ENCODE measurements at regions not wholly inside any gene's neighbourhood (a gene's known extent, or its start where the extent isn't known, plus 50 kb on each side); places are given as distances from the start of the nearest gene placed in this dataset.
"Not testable (repeated sequence)": the region's sequence is repeated elsewhere in the genome, so short reads cannot be mapped to it uniquely, and the experiment has no call there.

GRCh38 chr7:19533266-19533665 lies 175.6 kb downstream of the POLR1F start:
- H3K9me3 ChIP-seq (ENCODE audit: control insufficient read depth, low read length), result no peaks in the 10 kb centered on the region
- no peak for DNase-seq (ENCODE audit: low read depth)

GRCh38 chr7:19530852-19531251 lies 178.0 kb downstream of the POLR1F start:
- no peaks in the 10 kb centered on the region for H3K36me3 ChIP-seq (ENCODE audit: control insufficient read depth, insufficient read depth, low read length, severe bottlenecking)
- H3K27me3 ChIP-seq (replicated peaks; ENCODE audit: control insufficient read depth, insufficient read depth, low read length), result no peaks in the 10 kb centered on the region
- no peaks in the 10 kb centered on the region for H3K9me3 ChIP-seq (ENCODE audit: control insufficient read depth, low read length)
- no peak for DNase-seq (ENCODE audit: low read depth)
- H3K9ac ChIP-seq (ENCODE audit: low read length), result no peak overlapping the region
- H3K4me3 ChIP-seq (ENCODE audit: low read length), result no peak overlapping the region
- H3K4me1 ChIP-seq (ENCODE audit: control insufficient read depth, insufficient read depth, low read length), result peaks cover 17% of the 10 kb centered on the region

More at GRCh38 chr7:19533266-19533665, 175.6 kb downstream of the POLR1F start:
- Histone ChIP-seq H3K4me3 (ENCODE audit: low read length) (no peak overlapping the region), H3K4me1 (ENCODE audit: control insufficient read depth, insufficient read depth, low read length) (peaks cover 25% of the 10 kb centered on the region), H3K9ac (ENCODE audit: low read length) (no peak overlapping the region), H3K36me3 (ENCODE audit: control insufficient read depth, insufficient read depth, low read length, severe bottlenecking) (no peaks in the 10 kb centered on the region), H3K27me3 (replicated peaks; ENCODE audit: control insufficient read depth, insufficient read depth, low read length) (no peaks in the 10 kb centered on the region)

DNA sequence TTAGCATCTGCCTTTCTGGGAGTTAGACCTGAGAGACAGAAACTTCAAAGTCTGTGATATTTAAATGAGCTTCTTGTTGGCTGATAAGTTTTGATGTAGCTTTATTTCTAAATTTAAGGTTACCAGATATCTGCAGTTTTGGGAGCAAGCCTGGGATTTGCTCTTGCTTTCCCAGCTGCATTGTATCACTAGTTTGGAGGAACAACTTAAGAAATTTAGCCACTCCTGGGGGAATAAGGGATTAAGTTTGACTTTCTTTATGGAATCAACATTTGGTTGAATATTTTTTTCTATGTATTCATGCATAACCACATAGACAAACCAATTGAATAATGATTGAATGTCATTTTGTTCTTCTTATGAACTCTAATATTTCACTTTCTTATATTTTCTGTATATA lies 178.6 kb downstream of the POLR1F start:
- peaks cover 17% of the 10 kb centered on the region for H3K4me1 ChIP-seq (ENCODE audit: control insufficient read depth, insufficient read depth, low read length)
- H3K9me3 ChIP-seq (ENCODE audit: control insufficient read depth, low read length), result no peaks in the 10 kb centered on the region
- H3K27me3 ChIP-seq (replicated peaks; ENCODE audit: control insufficient read depth, insufficient read depth, low read length), result no peaks in the 10 kb centered on the region
- no peak overlapping the region for H3K4me3 ChIP-seq (ENCODE audit: low read length)
- peak; percentile 53 for DNase-seq (ENCODE audit: low read depth)
- no peak overlapping the region for H3K9ac ChIP-seq (ENCODE audit: low read length)
- H3K36me3 ChIP-seq (ENCODE audit: control insufficient read depth, insufficient read depth, low read length, severe bottlenecking), result no peaks in the 10 kb centered on the region

DNA sequence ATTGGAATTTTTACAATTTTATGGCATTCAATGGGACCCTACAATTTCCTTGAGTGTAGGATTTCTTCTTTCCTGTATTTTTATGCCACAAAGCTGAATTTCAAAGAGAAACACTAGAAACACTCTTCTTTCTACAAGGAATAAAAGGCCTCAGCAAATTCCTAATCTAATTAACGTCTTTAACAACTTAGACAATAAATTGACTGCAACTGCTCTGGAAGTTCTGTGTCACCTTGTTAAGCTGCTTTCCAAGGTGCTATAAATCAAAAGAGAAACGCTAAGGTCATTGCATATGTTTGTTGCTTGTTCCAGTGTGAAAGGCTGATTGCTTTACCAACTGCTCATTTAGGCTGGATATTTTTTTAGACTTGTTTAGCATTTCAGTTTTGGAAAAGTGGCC lies 182.2 kb downstream of the POLR1F start:
- no peak for DNase-seq (ENCODE audit: low read depth)
- Histone ChIP-seq H3K36me3 (ENCODE audit: control insufficient read depth, insufficient read depth, low read length, severe bottlenecking) (no peaks in the 10 kb centered on the region), H3K9ac (ENCODE audit: low read length) (no peak overlapping the region), H3K27me3 (replicated peaks; ENCODE audit: control insufficient read depth, insufficient read depth, low read length) (no peaks in the 10 kb centered on the region), H3K9me3 (ENCODE audit: control insufficient read depth, low read length) (no peaks in the 10 kb centered on the region), H3K4me1 (ENCODE audit: control insufficient read depth, insufficient read depth, low read length) (peaks cover 31% of the 10 kb centered on the region), H3K4me3 (ENCODE audit: low read length) (no peak overlapping the region)

DNA sequence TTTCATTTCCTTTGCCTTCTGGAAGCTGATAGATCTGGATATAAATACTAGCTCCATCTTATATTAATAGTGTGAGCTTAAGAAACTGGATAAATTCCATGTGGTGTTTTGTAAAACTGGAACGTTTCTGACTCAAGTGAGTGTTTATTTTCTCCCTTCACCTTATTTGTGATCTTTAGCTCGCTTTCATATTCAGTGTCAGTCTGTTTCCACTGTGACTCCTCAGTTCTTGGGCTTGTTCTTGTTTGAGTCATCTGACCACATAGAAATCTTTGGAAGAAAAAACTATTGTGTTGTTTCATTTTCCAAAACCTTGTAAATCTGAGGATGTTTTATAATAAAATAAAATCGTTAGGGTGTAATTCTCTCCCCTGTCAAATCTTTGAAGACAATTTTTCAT lies 186.4 kb downstream of the POLR1F start:
- H3K27me3 ChIP-seq (replicated peaks; ENCODE audit: control insufficient read depth, insufficient read depth, low read length), result no peaks in the 10 kb centered on the region
- peak overlapping the region; percentile 57 for H3K4me3 ChIP-seq (ENCODE audit: low read length)
- DNase-seq (ENCODE audit: low read depth), result peak; percentile 73
- H3K4me1 ChIP-seq (ENCODE audit: control insufficient read depth, insufficient read depth, low read length), result peaks cover 27% of the 10 kb centered on the region
- no peaks in the 10 kb centered on the region for H3K9me3 ChIP-seq (ENCODE audit: control insufficient read depth, low read length)
- peak overlapping the region; percentile 67 for H3K9ac ChIP-seq (ENCODE audit: low read length)
- H3K36me3 ChIP-seq (ENCODE audit: control insufficient read depth, insufficient read depth, low read length, severe bottlenecking), result no peaks in the 10 kb centered on the region

DNA sequence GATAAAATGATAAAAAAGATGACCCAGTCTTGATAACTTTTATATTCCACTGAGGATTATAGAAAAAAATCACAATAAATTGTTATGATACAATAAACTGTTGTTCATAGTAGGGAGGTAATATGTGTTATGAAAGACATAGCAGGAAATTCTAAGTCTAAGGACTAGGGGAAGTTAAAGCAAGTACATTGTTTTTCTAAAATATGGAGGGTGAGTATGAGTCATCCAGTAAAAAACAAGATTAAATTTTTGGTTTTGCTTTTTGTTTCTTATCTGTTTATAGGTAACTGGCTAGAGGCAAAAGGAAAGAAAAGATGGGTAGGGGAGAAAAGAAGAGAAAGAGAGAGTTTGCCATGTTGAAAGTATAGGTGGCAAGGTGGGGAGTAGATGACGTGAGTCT lies 188.4 kb downstream of the POLR1F start:
- peak overlapping the region; percentile 4 for H3K4me3 ChIP-seq (ENCODE audit: low read length)
- H3K4me1 ChIP-seq (ENCODE audit: control insufficient read depth, insufficient read depth, low read length), result peaks cover 27% of the 10 kb centered on the region
- no peaks in the 10 kb centered on the region for H3K36me3 ChIP-seq (ENCODE audit: control insufficient read depth, insufficient read depth, low read length, severe bottlenecking)
- H3K9me3 ChIP-seq (ENCODE audit: control insufficient read depth, low read length), result no peaks in the 10 kb centered on the region
- no peaks in the 10 kb centered on the region for H3K27me3 ChIP-seq (replicated peaks; ENCODE audit: control insufficient read depth, insufficient read depth, low read length)
- H3K9ac ChIP-seq (ENCODE audit: low read length), result no peak overlapping the region
- DNase-seq (ENCODE audit: low read depth), result peak; percentile 6

DNA sequence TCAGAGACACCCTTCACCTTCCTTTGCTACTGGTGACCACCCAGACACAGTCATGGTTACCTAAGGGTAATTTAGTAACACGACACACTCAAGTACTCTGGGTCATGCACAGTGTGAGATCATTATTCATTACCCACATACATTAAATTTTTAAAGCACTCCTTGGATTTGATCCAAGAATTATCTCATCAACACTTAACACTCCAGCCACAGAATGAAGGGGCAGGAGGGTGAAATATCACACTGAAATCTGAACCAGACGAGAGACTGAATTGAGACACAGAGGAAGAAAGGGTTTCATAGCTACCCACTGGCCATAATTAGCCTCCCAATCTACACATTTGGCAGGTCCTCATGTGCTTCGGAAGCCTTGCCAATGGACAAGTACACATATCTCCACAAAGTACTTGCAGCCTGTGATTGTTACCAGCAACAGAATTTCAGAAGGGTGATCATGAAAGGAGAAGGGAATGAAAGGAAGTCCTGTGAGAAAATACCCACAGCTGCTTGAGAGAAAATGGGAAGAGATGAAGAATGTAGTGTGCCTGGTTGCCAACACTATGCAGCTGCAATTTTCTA lies 189.3 kb downstream of the POLR1F start:
- no peak overlapping the region for H3K9ac ChIP-seq (ENCODE audit: low read length)
- H3K4me1 ChIP-seq (ENCODE audit: control insufficient read depth, insufficient read depth, low read length), result peaks cover 27% of the 10 kb centered on the region
- no peaks in the 10 kb centered on the region for H3K27me3 ChIP-seq (replicated peaks; ENCODE audit: control insufficient read depth, insufficient read depth, low read length)
- DNase-seq (ENCODE audit: low read depth), result no peak
- H3K4me3 ChIP-seq (ENCODE audit: low read length), result peak overlapping the region; percentile 4
- H3K36me3 ChIP-seq (ENCODE audit: control insufficient read depth, insufficient read depth, low read length, severe bottlenecking), result no peaks in the 10 kb centered on the region
- no peaks in the 10 kb centered on the region for H3K9me3 ChIP-seq (ENCODE audit: control insufficient read depth, low read length)

DNA sequence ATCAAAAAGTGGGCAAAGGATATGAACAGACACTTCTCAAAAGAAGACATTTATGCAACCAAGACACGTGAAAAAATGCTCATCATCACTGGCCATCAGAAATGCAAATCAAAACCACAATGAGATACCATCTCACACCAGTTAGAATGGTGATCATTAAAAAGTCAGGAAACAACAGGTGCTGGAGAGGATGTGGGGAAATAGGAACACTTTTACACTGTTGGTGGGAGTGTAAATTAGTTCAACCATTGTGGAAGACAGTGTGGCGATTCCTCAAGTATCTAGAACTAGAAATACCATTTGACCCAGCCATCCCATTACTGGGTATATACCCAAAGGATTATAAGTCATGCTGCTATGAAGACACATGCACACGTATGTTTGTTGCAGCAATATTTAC lies 191.3 kb downstream of the POLR1F start:
- H3K4me3 ChIP-seq (ENCODE audit: low read length); H3K9me3 ChIP-seq (ENCODE audit: control insufficient read depth, low read length); H3K36me3 ChIP-seq (ENCODE audit: control insufficient read depth, insufficient read depth, low read length, severe bottlenecking); H3K27me3 ChIP-seq (replicated peaks; ENCODE audit: control insufficient read depth, insufficient read depth, low read length); DNase-seq (ENCODE audit: low read depth); H3K9ac ChIP-seq (ENCODE audit: low read length): not testable (repeated sequence)
- H3K4me1 ChIP-seq (ENCODE audit: control insufficient read depth, insufficient read depth, low read length), result peaks cover 18% of the 10 kb centered on the region

- H3K9ac ChIP-seq (ENCODE audit: low read length), result peak overlapping the region; percentile 22
- no peaks in the 10 kb centered on the region for H3K27me3 ChIP-seq (replicated peaks; ENCODE audit: control insufficient read depth, insufficient read depth, low read length)
- peaks cover 14% of the 10 kb centered on the region for H3K4me1 ChIP-seq (ENCODE audit: control insufficient read depth, insufficient read depth, low read length)
- H3K36me3 ChIP-seq (ENCODE audit: control insufficient read depth, insufficient read depth, low read length, severe bottlenecking), result no peaks in the 10 kb centered on the region
- peak; percentile 44 for DNase-seq (ENCODE audit: low read depth)
- no peak overlapping the region for H3K4me3 ChIP-seq (ENCODE audit: low read length)
- no peaks in the 10 kb centered on the region for H3K9me3 ChIP-seq (ENCODE audit: control insufficient read depth, low read length)
These were observed 200.0 kb downstream of the POLR1F start for GRCh38 chr7:19508821-19509220.

DNA sequence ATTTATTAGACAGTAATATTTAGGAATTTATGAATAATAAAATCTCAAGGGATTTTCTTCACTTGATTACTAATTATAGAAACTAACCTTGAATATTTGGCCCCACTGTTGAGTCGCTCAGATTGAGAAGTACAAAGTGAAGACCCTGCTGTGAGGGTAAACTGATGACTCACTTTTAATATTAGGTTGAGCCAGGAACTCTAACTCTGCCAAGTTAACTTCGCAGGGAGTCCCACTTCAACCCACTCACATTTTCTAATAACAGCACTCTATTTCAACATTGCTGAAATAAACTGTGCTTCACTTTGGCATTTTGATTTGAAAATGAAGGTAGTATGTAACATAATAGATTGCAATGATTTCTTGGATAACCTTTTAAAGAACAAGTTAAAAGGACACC lies 200.7 kb downstream of the POLR1F start:
- Histone ChIP-seq H3K4me3 (ENCODE audit: low read length) (no peak overlapping the region), H3K36me3 (ENCODE audit: control insufficient read depth, insufficient read depth, low read length, severe bottlenecking) (no peaks in the 10 kb centered on the region), H3K9ac (ENCODE audit: low read length) (peak overlapping the region; percentile 22), H3K27me3 (replicated peaks; ENCODE audit: control insufficient read depth, insufficient read depth, low read length) (no peaks in the 10 kb centered on the region), H3K4me1 (ENCODE audit: control insufficient read depth, insufficient read depth, low read length) (peaks cover 14% of the 10 kb centered on the region), H3K9me3 (ENCODE audit: control insufficient read depth, low read length) (no peaks in the 10 kb centered on the region)
- no peak for DNase-seq (ENCODE audit: low read depth)

- Histone ChIP-seq H3K36me3 (ENCODE audit: control insufficient read depth, insufficient read depth, low read length, severe bottlenecking) (no peaks in the 10 kb centered on the region), H3K27me3 (replicated peaks; ENCODE audit: control insufficient read depth, insufficient read depth, low read length) (no peaks in the 10 kb centered on the region), H3K9ac (ENCODE audit: low read length) (peak overlapping the region; percentile 36), H3K4me1 (ENCODE audit: control insufficient read depth, insufficient read depth, low read length) (no peaks in the 10 kb centered on the region), H3K9me3 (ENCODE audit: control insufficient read depth, low read length) (peaks cover 4% of the 10 kb centered on the region), H3K4me3 (ENCODE audit: low read length) (peak overlapping the region; percentile 28)
- DNase-seq (ENCODE audit: low read depth), result peak; percentile 68
These were observed 216.9 kb downstream of the POLR1F start for GRCh38 chr7:19491821-19492452.

GRCh38 chr7:19491371-19491770 lies 217.5 kb downstream of the POLR1F start:
- no peak for DNase-seq (ENCODE audit: low read depth)
- H3K36me3 ChIP-seq (ENCODE audit: control insufficient read depth, insufficient read depth, low read length, severe bottlenecking), result no peaks in the 10 kb centered on the region
- no peak overlapping the region for H3K4me3 ChIP-seq (ENCODE audit: low read length)
- peaks cover 4% of the 10 kb centered on the region for H3K9me3 ChIP-seq (ENCODE audit: control insufficient read depth, low read length)
- H3K27me3 ChIP-seq (replicated peaks; ENCODE audit: control insufficient read depth, insufficient read depth, low read length), result no peaks in the 10 kb centered on the region
- H3K4me1 ChIP-seq (ENCODE audit: control insufficient read depth, insufficient read depth, low read length), result no peaks in the 10 kb centered on the region
- H3K9ac ChIP-seq (ENCODE audit: low read length), result no peak overlapping the region
